ENCODE measurements at regions not wholly inside any gene's neighbourhood (a gene's known extent, or its start where the extent isn't known, plus 50 kb on each side); places are given as distances from the start of the nearest gene placed in this dataset.

DNA sequence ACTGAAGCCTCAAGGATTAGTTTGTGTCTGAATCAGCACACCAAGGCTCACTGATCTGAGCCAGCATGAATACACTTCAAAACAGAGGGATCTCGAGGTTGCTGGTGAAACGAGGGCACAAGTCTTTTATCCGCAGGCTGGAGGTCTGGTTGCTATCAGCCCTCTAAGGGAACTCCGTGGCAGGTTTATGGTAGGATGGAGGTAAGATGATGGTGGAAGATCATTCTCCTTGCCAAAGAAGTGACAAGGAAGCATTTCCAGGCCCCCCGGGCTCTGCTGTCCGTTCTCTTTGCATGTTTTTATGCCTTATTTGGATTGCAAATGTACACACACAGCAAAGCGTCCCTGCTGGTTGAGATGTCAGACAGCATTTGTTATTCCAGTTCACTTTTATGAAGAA is 268.3 kb downstream of the ARHGAP12 start:
- no peak for TF ChIP-seq CREB1 (CRISPR knock-in tag; IDR thresholded peaks at IDR 0.05; ENCODE audit: low read depth)
- no peak for TF ChIP-seq NANOG (IDR thresholded peaks at IDR 0.05; ENCODE audit: borderline replicate concordance)
- no peak for TF ChIP-seq JUNB (IDR thresholded peaks at IDR 0.05; ENCODE audit: unreplicated experiment)
- no peak for TF ChIP-seq ZNF114 (CRISPR knock-in tag; IDR thresholded peaks at IDR 0.05)
- no peak for TF ChIP-seq EZH2phosphoT487 (IDR thresholded peaks at IDR 0.05; ENCODE audit: unreplicated experiment)
- TF ChIP-seq EZH2 (IDR thresholded peaks at IDR 0.05; ENCODE audit: low read depth, unreplicated experiment), result no peak
- TF ChIP-seq STAT1 (IDR thresholded peaks at IDR 0.05; ENCODE audit: unreplicated experiment), result no peak
- TF ChIP-seq, protein P1, sequence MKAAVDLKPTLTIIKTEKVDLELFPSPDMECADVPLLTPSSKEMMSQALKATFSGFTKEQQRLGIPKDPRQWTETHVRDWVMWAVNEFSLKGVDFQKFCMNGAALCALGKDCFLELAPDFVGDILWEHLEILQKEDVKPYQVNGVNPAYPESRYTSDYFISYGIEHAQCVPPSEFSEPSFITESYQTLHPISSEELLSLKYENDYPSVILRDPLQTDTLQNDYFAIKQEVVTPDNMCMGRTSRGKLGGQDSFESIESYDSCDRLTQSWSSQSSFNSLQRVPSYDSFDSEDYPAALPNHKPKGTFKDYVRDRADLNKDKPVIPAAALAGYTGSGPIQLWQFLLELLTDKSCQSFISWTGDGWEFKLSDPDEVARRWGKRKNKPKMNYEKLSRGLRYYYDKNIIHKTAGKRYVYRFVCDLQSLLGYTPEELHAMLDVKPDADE (IDR thresholded peaks at IDR 0.05), result no peak
- TF ChIP-seq, protein P2, sequence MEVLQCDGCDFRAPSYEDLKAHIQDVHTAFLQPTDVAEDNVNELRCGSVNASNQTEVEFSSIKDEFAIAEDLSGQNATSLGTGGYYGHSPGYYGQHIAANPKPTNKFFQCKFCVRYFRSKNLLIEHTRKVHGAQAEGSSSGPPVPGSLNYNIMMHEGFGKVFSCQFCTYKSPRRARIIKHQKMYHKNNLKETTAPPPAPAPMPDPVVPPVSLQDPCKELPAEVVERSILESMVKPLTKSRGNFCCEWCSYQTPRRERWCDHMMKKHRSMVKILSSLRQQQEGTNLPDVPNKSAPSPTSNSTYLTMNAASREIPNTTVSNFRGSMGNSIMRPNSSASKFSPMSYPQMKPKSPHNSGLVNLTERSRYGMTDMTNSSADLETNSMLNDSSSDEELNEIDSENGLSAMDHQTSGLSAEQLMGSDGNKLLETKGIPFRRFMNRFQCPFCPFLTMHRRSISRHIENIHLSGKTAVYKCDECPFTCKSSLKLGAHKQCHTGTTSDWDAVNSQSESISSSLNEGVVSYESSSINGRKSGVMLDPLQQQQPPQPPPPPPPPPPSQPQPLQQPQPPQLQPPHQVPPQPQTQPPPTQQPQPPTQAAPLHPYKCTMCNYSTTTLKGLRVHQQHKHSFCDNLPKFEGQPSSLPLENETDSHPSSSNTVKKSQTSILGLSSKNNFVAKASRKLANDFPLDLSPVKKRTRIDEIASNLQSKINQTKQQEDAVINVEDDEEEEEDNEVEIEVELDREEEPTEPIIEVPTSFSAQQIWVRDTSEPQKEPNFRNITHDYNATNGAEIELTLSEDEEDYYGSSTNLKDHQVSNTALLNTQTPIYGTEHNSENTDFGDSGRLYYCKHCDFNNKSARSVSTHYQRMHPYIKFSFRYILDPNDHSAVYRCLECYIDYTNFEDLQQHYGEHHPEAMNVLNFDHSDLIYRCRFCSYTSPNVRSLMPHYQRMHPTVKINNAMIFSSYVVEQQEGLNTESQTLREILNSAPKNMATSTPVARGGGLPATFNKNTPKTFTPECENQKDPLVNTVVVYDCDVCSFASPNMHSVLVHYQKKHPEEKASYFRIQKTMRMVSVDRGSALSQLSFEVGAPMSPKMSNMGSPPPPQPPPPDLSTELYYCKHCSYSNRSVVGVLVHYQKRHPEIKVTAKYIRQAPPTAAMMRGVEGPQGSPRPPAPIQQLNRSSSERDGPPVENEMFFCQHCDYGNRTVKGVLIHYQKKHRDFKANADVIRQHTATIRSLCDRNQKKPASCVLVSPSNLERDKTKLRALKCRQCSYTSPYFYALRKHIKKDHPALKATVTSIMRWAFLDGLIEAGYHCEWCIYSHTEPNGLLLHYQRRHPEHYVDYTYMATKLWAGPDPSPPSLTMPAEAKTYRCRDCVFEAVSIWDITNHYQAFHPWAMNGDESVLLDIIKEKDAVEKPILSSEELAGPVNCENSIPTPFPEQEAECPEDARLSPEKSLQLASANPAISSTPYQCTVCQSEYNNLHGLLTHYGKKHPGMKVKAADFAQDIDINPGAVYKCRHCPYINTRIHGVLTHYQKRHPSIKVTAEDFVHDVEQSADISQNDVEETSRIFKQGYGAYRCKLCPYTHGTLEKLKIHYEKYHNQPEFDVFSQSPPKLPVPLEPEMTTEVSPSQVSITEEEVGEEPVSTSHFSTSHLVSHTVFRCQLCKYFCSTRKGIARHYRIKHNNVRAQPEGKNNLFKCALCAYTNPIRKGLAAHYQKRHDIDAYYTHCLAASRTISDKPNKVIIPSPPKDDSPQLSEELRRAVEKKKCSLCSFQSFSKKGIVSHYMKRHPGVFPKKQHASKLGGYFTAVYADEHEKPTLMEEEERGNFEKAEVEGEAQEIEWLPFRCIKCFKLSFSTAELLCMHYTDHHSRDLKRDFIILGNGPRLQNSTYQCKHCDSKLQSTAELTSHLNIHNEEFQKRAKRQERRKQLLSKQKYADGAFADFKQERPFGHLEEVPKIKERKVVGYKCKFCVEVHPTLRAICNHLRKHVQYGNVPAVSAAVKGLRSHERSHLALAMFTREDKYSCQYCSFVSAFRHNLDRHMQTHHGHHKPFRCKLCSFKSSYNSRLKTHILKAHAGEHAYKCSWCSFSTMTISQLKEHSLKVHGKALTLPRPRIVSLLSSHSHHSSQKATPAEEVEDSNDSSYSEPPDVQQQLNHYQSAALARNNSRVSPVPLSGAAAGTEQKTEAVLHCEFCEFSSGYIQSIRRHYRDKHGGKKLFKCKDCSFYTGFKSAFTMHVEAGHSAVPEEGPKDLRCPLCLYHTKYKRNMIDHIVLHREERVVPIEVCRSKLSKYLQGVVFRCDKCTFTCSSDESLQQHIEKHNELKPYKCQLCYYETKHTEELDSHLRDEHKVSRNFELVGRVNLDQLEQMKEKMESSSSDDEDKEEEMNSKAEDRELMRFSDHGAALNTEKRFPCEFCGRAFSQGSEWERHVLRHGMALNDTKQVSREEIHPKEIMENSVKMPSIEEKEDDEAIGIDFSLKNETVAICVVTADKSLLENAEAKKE (CRISPR knock-in tag; IDR thresholded peaks at IDR 0.05), result no peak
- TF ChIP-seq POLR2AphosphoS5 (IDR thresholded peaks at IDR 0.05; ENCODE audit: low read depth), result no peak
- TF ChIP-seq, protein P3, sequence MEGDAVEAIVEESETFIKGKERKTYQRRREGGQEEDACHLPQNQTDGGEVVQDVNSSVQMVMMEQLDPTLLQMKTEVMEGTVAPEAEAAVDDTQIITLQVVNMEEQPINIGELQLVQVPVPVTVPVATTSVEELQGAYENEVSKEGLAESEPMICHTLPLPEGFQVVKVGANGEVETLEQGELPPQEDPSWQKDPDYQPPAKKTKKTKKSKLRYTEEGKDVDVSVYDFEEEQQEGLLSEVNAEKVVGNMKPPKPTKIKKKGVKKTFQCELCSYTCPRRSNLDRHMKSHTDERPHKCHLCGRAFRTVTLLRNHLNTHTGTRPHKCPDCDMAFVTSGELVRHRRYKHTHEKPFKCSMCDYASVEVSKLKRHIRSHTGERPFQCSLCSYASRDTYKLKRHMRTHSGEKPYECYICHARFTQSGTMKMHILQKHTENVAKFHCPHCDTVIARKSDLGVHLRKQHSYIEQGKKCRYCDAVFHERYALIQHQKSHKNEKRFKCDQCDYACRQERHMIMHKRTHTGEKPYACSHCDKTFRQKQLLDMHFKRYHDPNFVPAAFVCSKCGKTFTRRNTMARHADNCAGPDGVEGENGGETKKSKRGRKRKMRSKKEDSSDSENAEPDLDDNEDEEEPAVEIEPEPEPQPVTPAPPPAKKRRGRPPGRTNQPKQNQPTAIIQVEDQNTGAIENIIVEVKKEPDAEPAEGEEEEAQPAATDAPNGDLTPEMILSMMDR (conservative IDR thresholded peaks at IDR 0.05; ENCODE audit: low read depth in 2 of 2), result no peak
- no peak for TF ChIP-seq ZNF331 (CRISPR knock-in tag; IDR thresholded peaks at IDR 0.05; ENCODE audit: low read depth)
- TF ChIP-seq, protein P4, sequence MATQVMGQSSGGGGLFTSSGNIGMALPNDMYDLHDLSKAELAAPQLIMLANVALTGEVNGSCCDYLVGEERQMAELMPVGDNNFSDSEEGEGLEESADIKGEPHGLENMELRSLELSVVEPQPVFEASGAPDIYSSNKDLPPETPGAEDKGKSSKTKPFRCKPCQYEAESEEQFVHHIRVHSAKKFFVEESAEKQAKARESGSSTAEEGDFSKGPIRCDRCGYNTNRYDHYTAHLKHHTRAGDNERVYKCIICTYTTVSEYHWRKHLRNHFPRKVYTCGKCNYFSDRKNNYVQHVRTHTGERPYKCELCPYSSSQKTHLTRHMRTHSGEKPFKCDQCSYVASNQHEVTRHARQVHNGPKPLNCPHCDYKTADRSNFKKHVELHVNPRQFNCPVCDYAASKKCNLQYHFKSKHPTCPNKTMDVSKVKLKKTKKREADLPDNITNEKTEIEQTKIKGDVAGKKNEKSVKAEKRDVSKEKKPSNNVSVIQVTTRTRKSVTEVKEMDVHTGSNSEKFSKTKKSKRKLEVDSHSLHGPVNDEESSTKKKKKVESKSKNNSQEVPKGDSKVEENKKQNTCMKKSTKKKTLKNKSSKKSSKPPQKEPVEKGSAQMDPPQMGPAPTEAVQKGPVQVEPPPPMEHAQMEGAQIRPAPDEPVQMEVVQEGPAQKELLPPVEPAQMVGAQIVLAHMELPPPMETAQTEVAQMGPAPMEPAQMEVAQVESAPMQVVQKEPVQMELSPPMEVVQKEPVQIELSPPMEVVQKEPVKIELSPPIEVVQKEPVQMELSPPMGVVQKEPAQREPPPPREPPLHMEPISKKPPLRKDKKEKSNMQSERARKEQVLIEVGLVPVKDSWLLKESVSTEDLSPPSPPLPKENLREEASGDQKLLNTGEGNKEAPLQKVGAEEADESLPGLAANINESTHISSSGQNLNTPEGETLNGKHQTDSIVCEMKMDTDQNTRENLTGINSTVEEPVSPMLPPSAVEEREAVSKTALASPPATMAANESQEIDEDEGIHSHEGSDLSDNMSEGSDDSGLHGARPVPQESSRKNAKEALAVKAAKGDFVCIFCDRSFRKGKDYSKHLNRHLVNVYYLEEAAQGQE (IDR thresholded peaks at IDR 0.05; ENCODE audit: unreplicated experiment), result no peak
- no peak overlapping the region for H3K27ac ChIP-seq (ENCODE audit: low read depth)
- no peak overlapping the region for H3K4me2 ChIP-seq
- H3K27me3 Mint-ChIP-seq (ENCODE audit: insufficient read depth, low read depth, poor library complexity), result peaks cover 2% of the 10 kb centered on the region
- H3K36me3 ChIP-seq (ENCODE audit: insufficient read depth), result no peaks in the 10 kb centered on the region
- H3F3A ChIP-seq (replicated peaks; ENCODE audit: low read depth), result no peaks in the 10 kb centered on the region
- no peaks in the 10 kb centered on the region; the same call in 2 of the 3 replicates for H3K36me3 Mint-ChIP-seq (ENCODE audit: low read depth)
- H3K79me2 ChIP-seq (replicated peaks; ENCODE audit: insufficient read depth), result no peaks in the 10 kb centered on the region
- H3K9me2 ChIP-seq (ENCODE audit: insufficient read depth), result peaks cover 6% of the 10 kb centered on the region; the same call in 1 of the 2 replicates
- H3K9me3 Mint-ChIP-seq, result peaks cover 3% of the 10 kb centered on the region; the same call in 1 of the 3 replicates
- no peak for ATAC-seq
- no peak overlapping the region for H2AFZ ChIP-seq
- no peaks in the 10 kb centered on the region for H4K20me1 ChIP-seq (replicated peaks; ENCODE audit: insufficient read depth)
- peaks cover 23% of the 10 kb centered on the region for H3K4me1 Mint-ChIP-seq
- H3K27ac Mint-ChIP-seq, result no peak overlapping the region
- DNase-seq (ENCODE audit: low spot score), result no peak
- no peak overlapping the region for H3K4me3 ChIP-seq
- H3K4me1 ChIP-seq (ENCODE audit: insufficient read depth), result peaks cover 19% of the 10 kb centered on the region
- no peaks in the 10 kb centered on the region for H3K27me3 ChIP-seq (ENCODE audit: insufficient read depth)
- no peak overlapping the region for H3K4me3 Mint-ChIP-seq

Measured in GM23338 (cell line).